ENCODE measurements at regions not wholly inside any gene's neighbourhood (a gene's known extent, or its start where the extent isn't known, plus 50 kb on each side); places are given as distances from the start of the nearest gene placed in this dataset.
A peak's percentile ranks its signal among the peaks of the same experiment; 100 is the strongest.

DNA sequence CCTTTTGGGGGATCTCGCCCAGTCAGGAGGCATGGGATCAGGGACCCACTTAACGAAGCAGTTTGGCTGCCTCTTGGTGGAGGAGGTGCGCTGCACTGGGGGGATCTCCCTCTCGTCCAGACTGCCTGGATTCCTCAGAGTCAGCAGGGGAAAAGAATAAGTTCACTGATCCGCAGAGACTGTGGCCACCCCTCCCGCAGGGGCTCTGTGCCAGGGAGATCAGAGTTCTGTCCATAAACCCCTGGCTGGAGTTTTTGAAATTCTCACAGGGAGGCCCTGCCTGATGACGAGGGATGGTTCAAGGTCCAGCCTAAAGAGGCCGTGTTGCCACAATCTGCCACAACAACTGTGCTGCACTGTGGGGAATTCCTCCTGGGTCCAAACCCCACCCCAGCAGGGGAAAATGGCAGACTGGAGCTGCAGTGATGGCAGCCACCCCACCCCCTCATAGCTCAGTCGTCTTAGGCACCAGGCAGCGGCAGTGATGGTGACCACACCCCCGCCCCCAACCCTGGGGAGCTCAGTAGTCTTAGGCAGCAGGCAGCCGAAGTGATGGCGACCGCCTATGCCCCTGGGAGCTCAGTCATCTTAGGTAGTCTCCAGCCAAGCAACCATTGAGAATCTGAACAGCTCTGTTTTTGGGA is 273.8 kb upstream of the USP25 start (continued):
- TF ChIP-seq, protein P1, sequence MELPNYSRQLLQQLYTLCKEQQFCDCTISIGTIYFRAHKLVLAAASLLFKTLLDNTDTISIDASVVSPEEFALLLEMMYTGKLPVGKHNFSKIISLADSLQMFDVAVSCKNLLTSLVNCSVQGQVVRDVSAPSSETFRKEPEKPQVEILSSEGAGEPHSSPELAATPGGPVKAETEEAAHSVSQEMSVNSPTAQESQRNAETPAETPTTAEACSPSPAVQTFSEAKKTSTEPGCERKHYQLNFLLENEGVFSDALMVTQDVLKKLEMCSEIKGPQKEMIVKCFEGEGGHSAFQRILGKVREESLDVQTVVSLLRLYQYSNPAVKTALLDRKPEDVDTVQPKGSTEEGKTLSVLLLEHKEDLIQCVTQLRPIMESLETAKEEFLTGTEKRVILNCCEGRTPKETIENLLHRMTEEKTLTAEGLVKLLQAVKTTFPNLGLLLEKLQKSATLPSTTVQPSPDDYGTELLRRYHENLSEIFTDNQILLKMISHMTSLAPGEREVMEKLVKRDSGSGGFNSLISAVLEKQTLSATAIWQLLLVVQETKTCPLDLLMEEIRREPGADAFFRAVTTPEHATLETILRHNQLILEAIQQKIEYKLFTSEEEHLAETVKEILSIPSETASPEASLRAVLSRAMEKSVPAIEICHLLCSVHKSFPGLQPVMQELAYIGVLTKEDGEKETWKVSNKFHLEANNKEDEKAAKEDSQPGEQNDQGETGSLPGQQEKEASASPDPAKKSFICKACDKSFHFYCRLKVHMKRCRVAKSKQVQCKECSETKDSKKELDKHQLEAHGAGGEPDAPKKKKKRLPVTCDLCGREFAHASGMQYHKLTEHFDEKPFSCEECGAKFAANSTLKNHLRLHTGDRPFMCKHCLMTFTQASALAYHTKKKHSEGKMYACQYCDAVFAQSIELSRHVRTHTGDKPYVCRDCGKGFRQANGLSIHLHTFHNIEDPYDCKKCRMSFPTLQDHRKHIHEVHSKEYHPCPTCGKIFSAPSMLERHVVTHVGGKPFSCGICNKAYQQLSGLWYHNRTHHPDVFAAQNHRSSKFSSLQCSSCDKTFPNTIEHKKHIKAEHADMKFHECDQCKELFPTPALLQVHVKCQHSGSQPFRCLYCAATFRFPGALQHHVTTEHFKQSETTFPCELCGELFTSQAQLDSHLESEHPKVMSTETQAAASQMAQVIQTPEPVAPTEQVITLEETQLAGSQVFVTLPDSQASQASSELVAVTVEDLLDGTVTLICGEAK (IDR thresholded peaks at IDR 0.05) = no peak
- TF ChIP-seq, protein P1 (CRISPR knock-in tag; IDR thresholded peaks at IDR 0.05) = peak; percentile 67; the same call in 1 of the 2 replicates
- TF ChIP-seq NRL (CRISPR knock-in tag; IDR thresholded peaks at IDR 0.05; ENCODE audit: borderline replicate concordance) (peak; percentile 39), ARNT2 (CRISPR knock-in tag; IDR thresholded peaks at IDR 0.05; ENCODE audit: low read depth) (peak; percentile 18; the same call in 1 of the 2 replicates), ZFP37 (CRISPR knock-in tag; IDR thresholded peaks at IDR 0.05; ENCODE audit: borderline replicate concordance) (peak; percentile 30; the same call in 1 of the 2 replicates), ZNF451 (CRISPR knock-in tag; IDR thresholded peaks at IDR 0.05) (peak; percentile 58; the same call in 1 of the 2 replicates), ZNF292 (CRISPR knock-in tag; IDR thresholded peaks at IDR 0.05; ENCODE audit: borderline replicate concordance, low read depth) (peak; percentile 73), ZNF720 (CRISPR knock-in tag; IDR thresholded peaks at IDR 0.05) (no peak), ZNF558 (CRISPR knock-in tag; IDR thresholded peaks at IDR 0.05; ENCODE audit: borderline replicate concordance) (no peak), HOXA9 (CRISPR knock-in tag; IDR thresholded peaks at IDR 0.05; ENCODE audit: borderline replicate concordance) (no peak), ZNF614 (CRISPR knock-in tag; IDR thresholded peaks at IDR 0.05; ENCODE audit: borderline replicate concordance) (peak; percentile 35; the same call in 1 of the 2 replicates), ZNF205 (CRISPR knock-in tag; IDR thresholded peaks at IDR 0.05) (no peak), TSC22D2 (CRISPR knock-in tag; IDR thresholded peaks at IDR 0.05; ENCODE audit: borderline replicate concordance) (no peak), ZNF703 (CRISPR knock-in tag; IDR thresholded peaks at IDR 0.05; ENCODE audit: borderline replicate concordance) (no peak)
- TF ChIP-seq, protein P2, sequence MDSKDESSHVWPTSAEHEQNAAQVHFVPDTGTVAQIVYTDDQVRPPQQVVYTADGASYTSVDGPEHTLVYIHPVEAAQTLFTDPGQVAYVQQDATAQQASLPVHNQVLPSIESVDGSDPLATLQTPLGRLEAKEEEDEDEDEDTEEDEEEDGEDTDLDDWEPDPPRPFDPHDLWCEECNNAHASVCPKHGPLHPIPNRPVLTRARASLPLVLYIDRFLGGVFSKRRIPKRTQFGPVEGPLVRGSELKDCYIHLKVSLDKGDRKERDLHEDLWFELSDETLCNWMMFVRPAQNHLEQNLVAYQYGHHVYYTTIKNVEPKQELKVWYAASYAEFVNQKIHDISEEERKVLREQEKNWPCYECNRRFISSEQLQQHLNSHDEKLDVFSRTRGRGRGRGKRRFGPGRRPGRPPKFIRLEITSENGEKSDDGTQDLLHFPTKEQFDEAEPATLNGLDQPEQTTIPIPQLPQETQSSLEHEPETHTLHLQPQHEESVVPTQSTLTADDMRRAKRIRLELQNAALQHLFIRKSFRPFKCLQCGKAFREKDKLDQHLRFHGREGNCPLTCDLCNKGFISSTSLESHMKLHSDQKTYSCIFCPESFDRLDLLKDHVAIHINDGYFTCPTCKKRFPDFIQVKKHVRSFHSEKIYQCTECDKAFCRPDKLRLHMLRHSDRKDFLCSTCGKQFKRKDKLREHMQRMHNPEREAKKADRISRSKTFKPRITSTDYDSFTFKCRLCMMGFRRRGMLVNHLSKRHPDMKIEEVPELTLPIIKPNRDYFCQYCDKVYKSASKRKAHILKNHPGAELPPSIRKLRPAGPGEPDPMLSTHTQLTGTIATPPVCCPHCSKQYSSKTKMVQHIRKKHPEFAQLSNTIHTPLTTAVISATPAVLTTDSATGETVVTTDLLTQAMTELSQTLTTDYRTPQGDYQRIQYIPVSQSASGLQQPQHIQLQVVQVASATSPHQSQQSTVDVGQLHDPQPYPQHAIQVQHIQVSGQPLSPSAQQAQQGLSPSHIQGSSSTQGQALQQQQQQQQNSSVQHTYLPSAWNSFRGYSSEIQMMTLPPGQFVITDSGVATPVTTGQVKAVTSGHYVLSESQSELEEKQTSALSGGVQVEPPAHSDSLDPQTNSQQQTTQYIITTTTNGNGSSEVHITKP (CRISPR knock-in tag; IDR thresholded peaks at IDR 0.05; ENCODE audit: low read depth) = no peak
- TF ChIP-seq, protein P3, sequence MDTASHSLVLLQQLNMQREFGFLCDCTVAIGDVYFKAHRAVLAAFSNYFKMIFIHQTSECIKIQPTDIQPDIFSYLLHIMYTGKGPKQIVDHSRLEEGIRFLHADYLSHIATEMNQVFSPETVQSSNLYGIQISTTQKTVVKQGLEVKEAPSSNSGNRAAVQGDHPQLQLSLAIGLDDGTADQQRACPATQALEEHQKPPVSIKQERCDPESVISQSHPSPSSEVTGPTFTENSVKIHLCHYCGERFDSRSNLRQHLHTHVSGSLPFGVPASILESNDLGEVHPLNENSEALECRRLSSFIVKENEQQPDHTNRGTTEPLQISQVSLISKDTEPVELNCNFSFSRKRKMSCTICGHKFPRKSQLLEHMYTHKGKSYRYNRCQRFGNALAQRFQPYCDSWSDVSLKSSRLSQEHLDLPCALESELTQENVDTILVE (CRISPR knock-in tag; IDR thresholded peaks at IDR 0.05) = peak; percentile 56; the same call in 1 of the 2 replicates
